ENCODE measurements at regions not wholly inside any gene's neighbourhood (a gene's known extent, or its start where the extent isn't known, plus 50 kb on each side); places are given as distances from the start of the nearest gene placed in this dataset.
"Not testable (repeated sequence)": the region's sequence is repeated elsewhere in the genome, so short reads cannot be mapped to it uniquely, and the experiment has no call there.

DNA sequence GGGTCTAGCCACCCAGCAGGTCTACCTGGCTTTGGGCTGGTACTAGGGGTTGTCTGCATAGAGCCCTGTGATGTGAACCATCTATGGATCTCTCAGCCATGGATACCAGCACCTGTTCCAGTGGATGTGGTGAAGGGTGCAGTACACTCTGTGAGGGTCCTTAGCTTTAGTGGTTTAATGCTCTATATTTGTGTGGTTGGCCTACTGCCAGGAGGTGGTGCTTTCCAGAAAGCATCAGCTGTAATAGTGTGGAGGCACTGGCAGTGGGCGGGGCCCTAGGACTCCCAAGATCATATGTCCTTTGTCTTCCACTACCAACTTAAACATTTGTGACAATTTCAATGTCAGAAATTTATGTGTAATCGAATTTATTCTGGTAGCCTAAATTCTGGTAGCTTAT lies 1065.1 kb downstream of the RPIA start:
- not testable (repeated sequence) for DNase-seq

DNA sequence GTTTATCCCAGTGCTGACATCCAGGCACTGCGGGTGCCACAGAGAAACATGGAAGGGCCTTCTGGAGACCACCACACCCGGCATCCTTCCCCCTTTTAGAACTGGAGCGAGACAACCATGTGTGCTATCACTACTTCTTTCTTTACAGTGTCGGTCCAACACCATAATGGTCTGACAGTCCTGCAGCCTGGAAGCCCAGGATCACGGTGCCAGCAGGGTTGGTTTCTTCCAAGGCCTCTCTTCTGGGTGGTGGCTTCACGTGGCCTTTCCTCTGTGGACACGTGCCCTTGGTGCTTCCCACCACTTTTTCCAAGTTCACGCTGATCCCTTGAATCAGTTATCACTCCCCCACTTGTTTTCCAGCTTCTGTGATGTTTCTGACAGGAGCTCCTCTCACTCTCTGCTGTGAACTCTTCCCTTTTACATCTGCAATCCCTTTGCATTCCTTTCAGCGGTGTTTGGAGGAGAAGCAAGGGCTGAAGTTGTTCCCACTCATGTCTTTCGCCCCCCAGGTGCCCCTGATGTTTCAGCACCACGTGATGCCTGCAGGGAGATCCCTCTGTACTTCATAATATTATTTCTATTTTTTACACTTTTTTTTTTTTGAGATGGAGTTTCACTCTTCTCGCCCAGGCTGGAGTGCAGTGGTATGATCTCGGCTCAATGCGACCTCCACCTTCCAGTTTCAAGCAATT lies 1067.0 kb downstream of the RPIA start:
- DNase-seq, result not testable (repeated sequence)

DNA sequence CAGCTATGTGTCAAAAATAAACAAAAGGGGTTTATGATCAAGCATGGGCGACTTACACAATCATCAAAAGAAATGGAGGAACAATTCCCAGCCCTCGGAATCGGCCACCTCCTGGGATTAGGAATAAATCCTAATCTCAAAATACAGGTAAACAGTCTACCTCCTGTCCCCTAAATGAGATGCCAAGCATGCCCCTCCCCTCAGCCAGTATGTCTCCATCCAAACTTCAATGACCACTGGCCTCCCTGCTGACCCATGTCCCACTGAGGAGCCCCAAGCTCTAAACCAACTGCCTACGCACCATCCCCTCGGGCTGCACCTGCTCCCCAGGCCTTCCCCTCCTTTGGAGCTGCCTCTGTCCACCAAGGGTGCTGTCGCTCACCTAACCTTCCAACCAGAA lies 1069.3 kb downstream of the RPIA start:
- DNase-seq, result not testable (repeated sequence)

- not testable (repeated sequence) for DNase-seq
Observed at GRCh38 chr2:89761171-89761570, 1069.7 kb downstream of the RPIA start.

GRCh38 chr2:89761863-89762262 lies 1070.4 kb downstream of the RPIA start:
- not testable (repeated sequence) for DNase-seq

GRCh38 chr2:89762461-89763253 lies 1071.2 kb downstream of the RPIA start:
- not testable (repeated sequence) for DNase-seq

DNA sequence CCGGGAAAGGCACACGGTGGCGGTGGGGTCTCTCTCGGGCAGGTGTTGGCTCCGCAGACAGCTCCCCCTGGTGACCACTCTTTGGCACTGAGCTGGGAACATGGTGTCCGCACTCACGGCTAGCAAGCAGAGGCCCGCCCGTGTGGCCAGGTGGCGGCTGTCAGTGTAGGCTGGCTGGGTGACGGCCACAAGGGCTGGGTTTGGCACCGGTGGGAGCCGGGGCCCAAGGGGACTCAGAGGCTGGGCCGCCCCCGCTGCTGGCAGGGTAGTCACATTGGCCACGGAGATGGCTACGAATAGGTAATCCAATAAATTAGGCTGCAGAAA lies 1071.7 kb downstream of the RPIA start:
- no peak for DNase-seq

DNA sequence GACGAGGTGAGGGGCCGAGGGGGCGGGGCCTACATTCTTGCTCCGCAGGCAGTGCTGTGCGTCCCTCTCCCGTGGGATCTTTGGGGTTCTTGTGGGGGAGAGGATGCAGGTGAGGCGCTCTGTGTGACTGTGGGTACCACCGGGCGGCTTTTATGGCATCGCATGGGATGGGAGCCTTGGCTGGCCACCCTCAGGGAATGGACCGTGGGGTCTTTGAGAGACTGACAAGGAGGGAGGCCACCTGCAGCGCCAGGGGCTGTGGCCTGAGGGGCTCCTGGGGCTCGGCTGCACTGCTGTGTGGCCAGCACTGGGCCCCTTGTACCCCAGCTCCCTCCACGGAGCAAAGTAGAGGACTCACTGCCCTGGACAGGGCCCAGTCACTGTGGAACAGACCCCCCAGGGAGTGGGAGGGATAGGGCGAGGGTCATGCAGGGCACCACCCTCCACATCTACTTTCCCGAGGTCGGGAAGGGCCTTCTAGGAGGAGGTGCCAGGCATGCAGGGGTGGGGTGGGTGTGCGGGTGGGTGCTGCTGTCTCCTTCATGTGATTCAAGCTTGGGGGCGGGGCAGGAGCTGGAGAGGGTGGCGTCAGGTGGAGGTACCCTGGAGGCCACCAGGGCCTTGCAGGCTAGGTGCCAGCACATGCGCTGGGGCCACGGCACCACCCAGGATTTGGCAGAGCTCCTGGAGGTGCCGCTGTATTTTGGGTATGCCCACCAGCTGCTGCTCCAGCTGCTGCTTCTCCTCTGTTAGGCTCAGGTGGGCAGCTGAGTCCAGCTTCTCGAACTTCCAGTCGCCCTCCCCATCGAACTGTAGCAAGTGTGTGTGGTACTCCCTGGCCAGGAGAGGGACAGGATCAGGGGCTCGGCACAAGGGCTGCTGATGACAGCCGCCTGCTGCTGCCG lies 1072.4 kb downstream of the RPIA start:
- no peak for DNase-seq

DNA sequence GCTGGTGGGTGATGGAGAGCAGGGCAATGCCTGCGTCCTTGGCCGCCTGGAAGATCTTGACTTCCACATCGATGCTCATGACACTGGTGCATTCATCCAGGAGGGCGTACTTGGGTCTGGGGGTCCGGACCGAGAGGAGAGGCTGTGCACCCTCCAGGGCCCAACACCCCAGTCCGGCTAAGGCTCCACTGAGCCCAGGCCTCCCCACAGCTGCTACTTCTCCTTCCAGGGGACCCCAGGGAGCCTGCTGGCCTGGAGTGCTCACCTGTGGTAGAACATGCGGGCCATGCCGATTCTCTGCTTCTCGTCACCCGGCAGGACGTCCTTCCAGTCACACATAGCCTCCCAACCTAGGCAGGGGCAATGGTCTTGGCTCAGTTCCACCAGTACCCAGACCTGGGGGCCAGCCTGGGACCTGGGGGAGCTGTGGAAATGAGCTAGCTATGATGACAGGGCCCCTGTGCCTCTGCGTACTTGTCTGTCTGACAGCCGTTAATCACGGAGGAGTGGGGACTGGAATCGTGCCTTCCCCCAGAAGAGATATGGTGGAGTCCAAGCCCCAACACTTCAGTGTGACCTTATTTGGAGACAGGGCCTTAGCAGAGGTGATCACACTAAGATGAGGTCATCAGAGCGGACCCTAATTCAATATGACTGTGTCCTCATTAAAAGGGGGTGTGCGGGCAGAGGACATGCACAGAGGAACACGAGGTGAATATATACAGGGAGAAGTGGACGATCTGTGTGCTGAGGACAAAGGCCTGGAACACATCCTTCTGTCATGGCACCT lies 1073.3 kb downstream of the RPIA start:
- not testable (repeated sequence) for DNase-seq

- DNase-seq, result not testable (repeated sequence)
Observed at GRCh38 chr2:89765361-89765718, 1073.9 kb downstream of the RPIA start.

DNA sequence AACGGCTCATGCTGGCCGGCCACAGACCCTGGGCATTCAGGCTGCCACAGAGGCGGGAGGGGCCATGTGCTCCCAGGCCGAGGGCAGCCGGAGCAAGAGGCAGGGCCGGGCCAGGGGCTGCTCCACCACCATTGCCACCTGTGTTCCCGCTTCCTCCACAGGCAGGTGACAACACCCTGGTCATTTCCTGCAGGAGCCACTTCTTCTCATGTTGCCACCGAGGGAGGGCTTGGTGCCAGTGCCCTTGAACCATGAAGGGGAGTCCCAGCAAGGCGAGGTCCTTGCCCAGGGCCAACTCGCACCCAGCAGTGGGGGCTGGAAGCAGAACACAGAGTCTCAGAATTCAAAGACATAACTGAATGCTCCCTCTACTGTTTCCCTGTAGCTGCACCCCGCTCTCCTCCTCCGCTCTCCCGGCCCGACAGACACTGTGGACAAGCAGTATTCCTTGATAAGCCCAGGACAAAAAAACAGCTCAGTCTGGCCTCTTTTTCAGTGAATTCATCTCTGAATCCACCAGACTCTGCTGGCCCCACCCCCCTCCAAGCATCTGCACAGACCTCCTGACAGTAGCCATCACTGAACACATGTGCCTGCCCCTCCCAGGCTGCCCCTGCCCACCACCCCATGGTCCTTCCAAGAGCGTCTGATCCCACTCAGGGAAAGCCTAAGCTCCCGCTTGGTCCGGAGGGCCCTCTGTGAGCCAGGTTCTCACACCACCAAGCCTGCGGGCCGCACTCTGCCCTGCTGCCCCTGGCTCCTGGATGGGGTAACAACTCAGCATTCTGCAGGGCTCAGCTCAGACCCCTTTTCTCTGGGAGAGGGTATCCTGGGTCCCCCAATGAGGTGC lies 1074.9 kb downstream of the RPIA start:
- DNase-seq, result not testable (repeated sequence)

GRCh38 chr2:89767058-89767457 lies 1075.6 kb downstream of the RPIA start:
- not testable (repeated sequence) for DNase-seq

- DNase-seq, result no peak
Observed at GRCh38 chr2:89767572-89768435, 1076.3 kb downstream of the RPIA start.

DNA sequence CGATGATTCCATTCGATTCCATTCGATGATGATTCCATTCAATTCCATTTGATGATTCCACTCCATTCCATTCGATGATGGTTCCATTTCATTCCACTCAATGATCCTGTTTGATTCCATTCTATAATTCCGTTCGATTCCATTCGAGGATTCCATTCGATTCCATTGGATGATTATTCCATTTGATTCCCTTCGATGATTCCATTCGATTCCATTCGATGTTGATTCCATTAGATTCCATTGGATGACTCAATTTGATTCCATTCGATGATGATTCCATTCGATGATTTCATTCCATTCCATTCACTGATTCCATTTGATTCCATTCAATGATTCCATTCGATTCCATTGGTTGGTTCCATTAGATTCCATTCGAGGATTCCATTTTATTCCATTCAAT lies 1084.4 kb downstream of the RPIA start:
- DNase-seq, result no peak

DNA sequence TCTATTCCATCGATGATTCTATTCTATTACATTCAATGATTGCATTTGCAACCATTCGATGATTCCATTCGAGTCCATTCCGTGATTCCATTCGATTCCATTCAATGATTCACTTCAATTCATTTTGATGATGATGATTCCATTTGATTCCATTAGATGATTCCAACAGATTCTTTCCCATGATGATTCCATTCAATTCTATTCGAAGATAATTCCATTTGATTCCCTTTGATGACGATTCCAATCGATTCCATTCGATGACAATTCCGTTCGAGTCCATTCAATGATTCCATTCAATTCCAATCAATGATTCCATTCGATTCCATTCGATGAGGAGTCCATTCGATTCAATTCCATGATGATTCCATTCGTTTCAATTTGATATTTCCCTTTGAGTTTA lies 1088.8 kb downstream of the RPIA start:
- DNase-seq, result no peak

GRCh38 chr2:89781962-89782361 lies 1090.5 kb downstream of the RPIA start:
- DNase-seq, result no peak

- DNase-seq, result no peak
Observed at GRCh38 chr2:89784960-89785359, 1093.5 kb downstream of the RPIA start.

DNA sequence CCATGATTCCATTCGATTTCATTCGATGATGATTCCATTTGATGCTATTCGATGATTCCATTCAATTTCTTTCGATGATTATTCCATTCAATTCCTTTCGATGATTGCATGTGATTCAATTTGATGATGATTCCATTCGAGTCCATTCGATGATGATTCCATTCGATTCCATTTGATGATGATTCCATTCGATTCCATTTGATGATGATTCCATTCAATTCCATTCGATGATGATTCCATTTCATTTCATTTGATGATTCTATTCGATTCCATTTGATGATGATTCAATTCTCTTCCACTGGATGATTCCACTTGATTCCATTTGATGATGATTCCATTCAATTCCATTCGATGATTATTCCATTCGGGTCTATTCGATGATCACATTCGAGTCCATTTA lies 1094.1 kb downstream of the RPIA start:
- not testable (repeated sequence) for DNase-seq

- DNase-seq, result not testable (repeated sequence)
Observed at GRCh38 chr2:89786642-89787041, 1095.2 kb downstream of the RPIA start.

DNA sequence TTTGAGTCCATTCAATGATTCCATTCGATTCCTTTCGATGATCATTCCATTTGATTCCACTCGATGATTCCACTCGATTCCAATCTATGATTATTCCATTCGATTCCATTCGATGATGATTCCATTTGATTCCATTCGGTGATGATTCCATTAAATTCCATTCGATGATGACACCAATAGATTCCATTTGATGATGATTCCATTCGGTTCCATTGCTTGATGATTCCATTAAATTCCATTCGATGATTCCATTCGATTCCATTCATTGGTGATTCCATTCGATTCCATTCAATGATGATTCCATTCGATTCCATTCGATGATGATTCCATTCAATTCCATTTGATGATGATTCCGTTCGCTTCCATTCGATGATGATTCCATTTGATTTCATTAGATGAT lies 1104.1 kb downstream of the RPIA start:
- DNase-seq, result not testable (repeated sequence)

Data from right kidney (tissue), 1 donor.